OCI-LY1 (cell line): ENCODE measurements at regions not wholly inside any gene's neighbourhood (a gene's known extent, or its start where the extent isn't known, plus 50 kb on each side); places are given as distances from the start of the nearest gene placed in this dataset.

Experiments
- EZH2 ChIP-seq: fragments of 200-600 bp; sonication (generic), shearing (Covaris generic); IDR thresholded peaks from 2 replicates; pipeline ENCODE4 v1.8.0; 2017; ENCODE audit warnings: borderline replicate concordance, mixed run types, mild to moderate bottlenecking, antibody characterized with exemption, low read length, moderate library complexity, mixed read lengths
- TF ChIP-seq, protein P1 (sequence below): fragments of 200-600 bp; sonication (generic), shearing (Covaris generic); IDR thresholded peaks from 2 replicates; pipeline ENCODE4 v1.5.1; 2017; ENCODE audit warnings: mild to moderate bottlenecking, antibody characterized with exemption, low read length, moderate library complexity, mixed read lengths

DNA sequence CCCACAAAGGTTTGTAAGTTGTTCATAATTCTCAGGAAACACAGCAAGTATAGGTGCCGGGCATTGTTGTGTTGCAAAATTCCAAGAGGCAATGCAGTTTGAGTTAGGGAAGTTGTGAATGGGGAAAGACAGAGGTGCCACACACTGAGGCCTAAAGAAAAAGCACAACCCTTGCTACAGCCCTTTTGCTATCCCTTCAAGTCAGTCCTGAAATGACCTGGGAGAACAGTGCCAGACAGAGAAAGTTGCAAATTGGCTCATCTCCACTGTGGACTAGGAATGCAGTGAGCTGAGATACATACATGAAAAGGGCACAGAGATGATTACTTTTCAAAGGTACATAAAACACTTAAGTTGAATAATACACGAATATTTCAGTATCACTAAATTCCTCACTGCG lies 213.3 kb upstream of the TMTC1 start:
- TF ChIP-seq, protein P1, sequence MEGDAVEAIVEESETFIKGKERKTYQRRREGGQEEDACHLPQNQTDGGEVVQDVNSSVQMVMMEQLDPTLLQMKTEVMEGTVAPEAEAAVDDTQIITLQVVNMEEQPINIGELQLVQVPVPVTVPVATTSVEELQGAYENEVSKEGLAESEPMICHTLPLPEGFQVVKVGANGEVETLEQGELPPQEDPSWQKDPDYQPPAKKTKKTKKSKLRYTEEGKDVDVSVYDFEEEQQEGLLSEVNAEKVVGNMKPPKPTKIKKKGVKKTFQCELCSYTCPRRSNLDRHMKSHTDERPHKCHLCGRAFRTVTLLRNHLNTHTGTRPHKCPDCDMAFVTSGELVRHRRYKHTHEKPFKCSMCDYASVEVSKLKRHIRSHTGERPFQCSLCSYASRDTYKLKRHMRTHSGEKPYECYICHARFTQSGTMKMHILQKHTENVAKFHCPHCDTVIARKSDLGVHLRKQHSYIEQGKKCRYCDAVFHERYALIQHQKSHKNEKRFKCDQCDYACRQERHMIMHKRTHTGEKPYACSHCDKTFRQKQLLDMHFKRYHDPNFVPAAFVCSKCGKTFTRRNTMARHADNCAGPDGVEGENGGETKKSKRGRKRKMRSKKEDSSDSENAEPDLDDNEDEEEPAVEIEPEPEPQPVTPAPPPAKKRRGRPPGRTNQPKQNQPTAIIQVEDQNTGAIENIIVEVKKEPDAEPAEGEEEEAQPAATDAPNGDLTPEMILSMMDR, result no peak
- no peak for TF ChIP-seq EZH2
